CD14-positive monocyte (primary cell): ENCODE measurements at regions not wholly inside any gene's neighbourhood (a gene's known extent, or its start where the extent isn't known, plus 50 kb on each side); places are given as distances from the start of the nearest gene placed in this dataset.

Source experiments
- DNase-seq, 3 donors: peaks; one replicate each; pipeline ENCODE4 v3.0.0-alpha.2; 2011 to 2022
- H2AFZ ChIP-seq: 2 replicates; pipeline ENCODE4 v1.6.0; 2012; ENCODE audit warnings: mild to moderate bottlenecking, low read depth, low read length, inconsistent platforms; ENCODE audit not compliant: insufficient read depth, poor library complexity, severe bottlenecking
- H3K27ac ChIP-seq, 2 donors: 1 replicate in 1 of 2; 2 replicates in 1 of 2; pipeline ENCODE4 v1.5.1; 2012 to 2013; ENCODE audit warnings: low read length in 2 of 2, control low read depth in 1 of 2, inconsistent platforms in 1 of 2, low read depth in 1 of 2, mild to moderate bottlenecking in 1 of 2
- H3K27me3 ChIP-seq, 2 donors: one replicate each; pipeline versions ENCODE4 v1.6.0 to v1.6.1; 2011 to 2013; ENCODE audit warnings: low read length in 2 of 2; ENCODE audit not compliant: control insufficient read depth in 2 of 2, insufficient read depth in 2 of 2
- H3K36me3 ChIP-seq, 2 donors: replicated peaks in 1 of 2; 1 replicate in 1 of 2; 2 replicates in 1 of 2; pipeline versions ENCODE4 v1.5.1 to v1.6.1; 2012 to 2013; ENCODE audit warnings: low read length in 2 of 2, control low read depth in 1 of 2, inconsistent platforms in 1 of 2, mild to moderate bottlenecking in 1 of 2; ENCODE audit not compliant: insufficient read depth in 2 of 2, control insufficient read depth in 1 of 2
- H3K4me1 ChIP-seq, 2 donors: 1 replicate in 1 of 2; 2 replicates in 1 of 2; pipeline versions ENCODE4 v1.5.1 to v1.6.1; 2012 to 2013; ENCODE audit warnings: low read length in 2 of 2, control low read depth in 1 of 2, inconsistent platforms in 1 of 2, mild to moderate bottlenecking in 1 of 2, moderate library complexity in 1 of 2; ENCODE audit not compliant: insufficient read depth in 2 of 2, control insufficient read depth in 1 of 2
- H3K4me2 ChIP-seq: replicated peaks from 2 replicates; pipeline ENCODE3; 2012; ENCODE audit warnings: low read length, moderate library complexity, mild to moderate bottlenecking; ENCODE audit not compliant: poor library complexity, severe bottlenecking; ENCODE audit errors: extremely low read depth
- H3K4me3 ChIP-seq, 3 experiments: fragments of 200-600 bp in 1 of 3; sonication (generic) in 1 of 3; replicated peaks in 1 of 3; 1 replicate in 2 of 3; 2 replicates in 1 of 3; pipeline ENCODE4 v1.5.1; 2011 to 2013; ENCODE audit warnings: low read length in 3 of 3, mild to moderate bottlenecking in 3 of 3, control low read depth in 2 of 3, low read depth in 2 of 3, inconsistent platforms in 1 of 3, moderate library complexity in 1 of 3
- H3K79me2 ChIP-seq: 2 replicates; pipeline ENCODE4 v1.6.0; 2012; ENCODE audit warnings: mild to moderate bottlenecking, control low read depth, inconsistent platforms, low read length, moderate library complexity; ENCODE audit not compliant: insufficient read depth
- H3K9ac ChIP-seq: 2 replicates; pipeline ENCODE4 v1.6.0; 2017; ENCODE audit warnings: low read length, mild to moderate bottlenecking; ENCODE audit not compliant: insufficient read depth, poor library complexity, severe bottlenecking
- H3K9me3 ChIP-seq, 2 donors: replicated peaks in 1 of 2; 1 replicate in 1 of 2; 2 replicates in 1 of 2; pipeline versions ENCODE4 v1.5.1 to v1.6.1; 2012 to 2013; ENCODE audit warnings: low read length in 2 of 2, control low read depth in 1 of 2; ENCODE audit not compliant: control insufficient read depth in 1 of 2, insufficient read depth in 1 of 2
- H4K20me1 ChIP-seq: 2 replicates; pipeline ENCODE4 v1.6.0; 2012; ENCODE audit warnings: mild to moderate bottlenecking, low read length, control low read depth, moderate library complexity; ENCODE audit not compliant: insufficient read depth
- H3K27ac Mint-ChIP-seq, 7 donors: one replicate each; pipeline ENCODE4 v1.8.0; 2020; ENCODE audit warnings: mild to moderate bottlenecking in 7 of 7, mixed read lengths in 7 of 7, moderate library complexity in 6 of 7, inconsistent platforms in 2 of 7
- H3K27me3 Mint-ChIP-seq, 3 donors: one replicate each; pipeline ENCODE4 v1.8.0; 2021 to 2022; ENCODE audit warnings: low read depth in 3 of 3, mild to moderate bottlenecking in 3 of 3, mixed read lengths in 3 of 3, moderate library complexity in 3 of 3, inconsistent platforms in 1 of 3
- H3K36me3 Mint-ChIP-seq, 2 donors: one replicate each; pipeline ENCODE4 v1.8.0; 2020; ENCODE audit warnings: mixed read lengths in 2 of 2, inconsistent platforms in 1 of 2, mild to moderate bottlenecking in 1 of 2
- H3K4me1 Mint-ChIP-seq: one replicate; pipeline ENCODE4 v1.8.0; 2020; ENCODE audit warnings: mild to moderate bottlenecking, mixed read lengths
- H3K4me3 Mint-ChIP-seq, 2 donors: one replicate each; pipeline ENCODE4 v1.8.0; 2020; ENCODE audit warnings: mild to moderate bottlenecking in 2 of 2, mixed read lengths in 2 of 2, moderate library complexity in 1 of 2
- H3K9me3 Mint-ChIP-seq, 7 donors: one replicate each; pipeline ENCODE4 v1.8.0; 2020 to 2022; ENCODE audit warnings: mixed read lengths in 7 of 7, mild to moderate bottlenecking in 6 of 7, moderate library complexity in 6 of 7, inconsistent platforms in 2 of 7
- CTCF ChIP-seq: fragments of 200-600 bp; IDR thresholded peaks from one replicate; pipeline ENCODE4 v1.8.0; 2022; ENCODE audit warnings: antibody characterized with exemption, mild to moderate bottlenecking
- WGBS: methylation state at CpG from one replicate; pipeline ENCODE4 v1.1.5; 2013; ENCODE audit warnings: missing lambda C conversion rate; ENCODE audit not compliant: insufficient coverage; 5-methylcytosine and 5-hydroxymethylcytosine counted together
- intact Hi-C, 2 donors: fragments of 100-400 bp; cut with micrococcal nuclease; formaldehyde crosslinking; loops; one replicate each; pipeline versions ENCODE4 v1.15.0 to v1.15.1; 2023

GRCh38 chr16:77617553-77617952 is 104.8 kb upstream of the NUDT7 start:
- Histone ChIP-seq H4K20me1 (no peaks in the 10 kb centered on the region), H3K36me3 (no peaks in the 10 kb centered on the region), H3K4me3 (no peak overlapping the region), H3K9me3 (no peaks in the 10 kb centered on the region), H3K9ac (no peak overlapping the region), H3K4me2 (no peak overlapping the region), H3K4me1 (no peaks in the 10 kb centered on the region), H3K27ac (no peak overlapping the region), H3K27me3 (no peaks in the 10 kb centered on the region), H3K79me2 (no peaks in the 10 kb centered on the region), H2AFZ (no peak overlapping the region)
- no peak overlapping the region for H3K4me3 Mint-ChIP-seq
- H3K4me1 Mint-ChIP-seq: no peaks in the 10 kb centered on the region
- 67% methylated on average over 1 of the region's 3 CpGs for WGBS
- peaks cover 0 to 4% (median 3%) of the 10 kb centered on the region in 3 donors for H3K27me3 Mint-ChIP-seq
- no peaks in the 10 kb centered on the region for H3K36me3 Mint-ChIP-seq
- intact Hi-C loops: no loop called here
- TF ChIP-seq CTCF: no peak
- no peak overlapping the region for H3K27ac Mint-ChIP-seq
- H3K9me3 Mint-ChIP-seq: peaks cover 0 to 10% (median 1%) of the 10 kb centered on the region in 7 donors
- DNase-seq: no peak

- Histone ChIP-seq H3K9ac (no peak overlapping the region), H3K79me2 (no peaks in the 10 kb centered on the region), H3K36me3 (no peaks in the 10 kb centered on the region), H3K27ac (no peak overlapping the region), H3K9me3 (no peaks in the 10 kb centered on the region), H3K27me3 (no peaks in the 10 kb centered on the region), H3K4me3 (no peak overlapping the region), H4K20me1 (no peaks in the 10 kb centered on the region), H3K4me1 (no peaks in the 10 kb centered on the region), H3K4me2 (no peak overlapping the region), H2AFZ (no peak overlapping the region)
- H3K9me3 Mint-ChIP-seq: peaks cover 0 to 10% (median 1%) of the 10 kb centered on the region in 7 donors
- no peaks in the 10 kb centered on the region for H3K36me3 Mint-ChIP-seq
- intact Hi-C loops: no loop called here
- no peak for TF ChIP-seq CTCF
- H3K4me1 Mint-ChIP-seq: no peaks in the 10 kb centered on the region
- peaks cover 0 to 4% (median 3%) of the 10 kb centered on the region in 3 donors for H3K27me3 Mint-ChIP-seq
- no peak overlapping the region for H3K4me3 Mint-ChIP-seq
- no peak overlapping the region for H3K27ac Mint-ChIP-seq
- no peak for DNase-seq
- 73% methylated on average over 3 of the region's 5 CpGs for WGBS
Observed at GRCh38 chr16:77617996-77618395, 104.3 kb upstream of the NUDT7 start.
